Natural killer cell (primary cell): ENCODE measurements at regions not wholly inside any gene's neighbourhood (a gene's known extent, or its start where the extent isn't known, plus 50 kb on each side); places are given as distances from the start of the nearest gene placed in this dataset.

Experiments
- ATAC-seq, 3 donors: fragments of 150-1000 bp in 2 of 3; fragments of 200-7000 bp in 1 of 3; cut with Tn5 transposase; 1 replicate in 1 of 3; 2 replicates in 2 of 3; pipeline ENCODE4 v1.10.0; 2021; ENCODE audit warnings: mild to moderate bottlenecking in 2 of 3, moderate library complexity in 2 of 3
- DNase-seq, 2 donors: peaks; one replicate each; pipeline versions ENCODE4 v3.0.0 to v3.0.0-alpha.2; 2013 to 2021; ENCODE audit warnings: mixed read lengths in 1 of 2
- H3K27ac ChIP-seq: one replicate; pipeline ENCODE4 v1.5.1; 2013; ENCODE audit warnings: mild to moderate bottlenecking, low read length
- H3K27me3 ChIP-seq: one replicate; pipeline ENCODE4 v1.6.1; 2013; ENCODE audit warnings: low read length; ENCODE audit not compliant: control insufficient read depth, insufficient read depth
- H3K36me3 ChIP-seq: one replicate; pipeline ENCODE4 v1.6.1; 2013; ENCODE audit warnings: low read length; ENCODE audit not compliant: control insufficient read depth, insufficient read depth
- H3K4me1 ChIP-seq: one replicate; pipeline ENCODE4 v1.6.1; 2013; ENCODE audit warnings: low read length; ENCODE audit not compliant: control insufficient read depth, insufficient read depth
- H3K4me3 ChIP-seq: one replicate; pipeline ENCODE4 v1.5.1; 2013; ENCODE audit warnings: low read length
- H3K9me3 ChIP-seq: one replicate; pipeline ENCODE4 v1.6.1; 2013; ENCODE audit warnings: low read length; ENCODE audit not compliant: control insufficient read depth, insufficient read depth
- H3K27ac Mint-ChIP-seq, 2 donors: one replicate each; pipeline ENCODE4 v1.8.0; 2022; ENCODE audit warnings: mild to moderate bottlenecking in 2 of 2, mixed read lengths in 2 of 2, moderate library complexity in 1 of 2
- H3K27me3 Mint-ChIP-seq, 2 donors: one replicate each; pipeline ENCODE4 v1.8.0; 2022; ENCODE audit warnings: low read depth in 2 of 2, mixed read lengths in 2 of 2
- H3K36me3 Mint-ChIP-seq: one replicate; pipeline ENCODE4 v1.8.0; 2022; ENCODE audit warnings: mixed read lengths
- H3K4me1 Mint-ChIP-seq, 2 donors: one replicate each; pipeline ENCODE4 v1.8.0; 2022; ENCODE audit warnings: mixed read lengths in 2 of 2
- H3K4me3 Mint-ChIP-seq: one replicate; pipeline ENCODE4 v1.8.0; 2022; ENCODE audit warnings: mild to moderate bottlenecking, moderate library complexity, mixed read lengths
- H3K9me3 Mint-ChIP-seq, 2 donors: one replicate each; pipeline ENCODE4 v1.8.0; 2022; ENCODE audit warnings: mixed read lengths in 2 of 2
- WGBS: methylation state at CpG from one replicate; pipeline ENCODE4 v1.1.7; 2013; ENCODE audit warnings: missing lambda C conversion rate; ENCODE audit not compliant: insufficient coverage; 5-methylcytosine and 5-hydroxymethylcytosine counted together
- intact Hi-C: fragments of 100-400 bp; cut with micrococcal nuclease; formaldehyde crosslinking; loops from one replicate; pipeline ENCODE4 v1.14.2; 2022
- TF ChIP-seq, protein P1 (sequence below): fragments of 200-600 bp; IDR thresholded peaks from one replicate; pipeline ENCODE4 v1.8.0; 2022; ENCODE audit warnings: antibody characterized with exemption

DNA sequence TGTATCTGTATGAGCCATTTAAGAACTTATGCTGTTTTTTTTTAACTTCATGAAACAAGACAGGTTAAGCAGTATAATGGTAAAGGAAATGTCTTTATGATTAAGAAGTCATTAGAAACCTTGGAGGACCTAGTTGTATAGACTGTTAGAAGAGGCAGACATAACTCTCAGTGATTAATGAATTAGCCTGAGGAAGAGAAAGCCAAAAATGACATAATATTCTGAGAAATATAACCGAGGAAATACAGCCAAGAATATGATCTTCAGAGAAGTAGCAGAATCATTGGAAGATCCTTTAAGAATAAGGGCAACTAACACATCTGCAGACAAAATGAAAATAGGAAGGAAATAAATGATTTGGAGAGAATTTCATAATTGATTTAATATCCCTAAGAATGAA, 738.1 kb upstream of the NCAM2 start:
- H3K4me3 ChIP-seq, result no peak overlapping the region
- Mint-ChIP-seq H3K9me3 (no peaks in the 10 kb centered on the region), H3K36me3 (no peaks in the 10 kb centered on the region), H3K4me1 (peaks cover 12 to 15% of the 10 kb centered on the region in 2 donors), H3K27me3 (no peaks in the 10 kb centered on the region), H3K4me3 (no peak overlapping the region), H3K27ac (no peak overlapping the region)
- ATAC-seq, result no peak
- no peaks in the 10 kb centered on the region for H3K9me3 ChIP-seq
- no CpG with 5 or more reads among the region's 1 CpG for WGBS
- intact Hi-C loops, result no loop called here
- TF ChIP-seq, protein P1, sequence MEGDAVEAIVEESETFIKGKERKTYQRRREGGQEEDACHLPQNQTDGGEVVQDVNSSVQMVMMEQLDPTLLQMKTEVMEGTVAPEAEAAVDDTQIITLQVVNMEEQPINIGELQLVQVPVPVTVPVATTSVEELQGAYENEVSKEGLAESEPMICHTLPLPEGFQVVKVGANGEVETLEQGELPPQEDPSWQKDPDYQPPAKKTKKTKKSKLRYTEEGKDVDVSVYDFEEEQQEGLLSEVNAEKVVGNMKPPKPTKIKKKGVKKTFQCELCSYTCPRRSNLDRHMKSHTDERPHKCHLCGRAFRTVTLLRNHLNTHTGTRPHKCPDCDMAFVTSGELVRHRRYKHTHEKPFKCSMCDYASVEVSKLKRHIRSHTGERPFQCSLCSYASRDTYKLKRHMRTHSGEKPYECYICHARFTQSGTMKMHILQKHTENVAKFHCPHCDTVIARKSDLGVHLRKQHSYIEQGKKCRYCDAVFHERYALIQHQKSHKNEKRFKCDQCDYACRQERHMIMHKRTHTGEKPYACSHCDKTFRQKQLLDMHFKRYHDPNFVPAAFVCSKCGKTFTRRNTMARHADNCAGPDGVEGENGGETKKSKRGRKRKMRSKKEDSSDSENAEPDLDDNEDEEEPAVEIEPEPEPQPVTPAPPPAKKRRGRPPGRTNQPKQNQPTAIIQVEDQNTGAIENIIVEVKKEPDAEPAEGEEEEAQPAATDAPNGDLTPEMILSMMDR, result no peak
- no peaks in the 10 kb centered on the region for H3K36me3 ChIP-seq
- DNase-seq, result no peak
- H3K4me1 ChIP-seq, result no peaks in the 10 kb centered on the region
- H3K27me3 ChIP-seq, result no peaks in the 10 kb centered on the region
- H3K27ac ChIP-seq, result no peak overlapping the region

DNA sequence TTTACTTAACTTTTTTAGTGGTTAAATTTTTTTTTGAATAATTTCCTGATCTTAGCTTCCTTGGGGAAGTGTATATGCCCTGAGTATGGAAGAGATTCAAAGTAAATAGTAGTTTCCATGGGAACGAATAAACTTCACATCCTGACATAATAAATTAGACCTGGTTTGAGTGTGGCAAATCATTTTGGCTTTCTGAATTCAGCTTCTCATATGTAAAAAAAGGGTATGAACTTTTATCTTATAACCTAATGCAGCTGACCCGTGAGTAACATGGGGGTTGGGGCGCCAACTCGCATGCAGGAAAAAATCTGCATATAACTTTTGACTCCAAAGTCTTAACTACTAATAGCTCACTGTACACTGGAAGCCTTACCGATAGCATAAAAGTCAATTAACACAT, 736.8 kb upstream of the NCAM2 start:
- Mint-ChIP-seq H3K27me3 (no peaks in the 10 kb centered on the region), H3K4me3 (no peak overlapping the region), H3K27ac (no peak overlapping the region), H3K36me3 (no peaks in the 10 kb centered on the region), H3K4me1 (peaks cover 12 to 15% of the 10 kb centered on the region in 2 donors), H3K9me3 (no peaks in the 10 kb centered on the region)
- intact Hi-C loops, result no loop called here
- Histone ChIP-seq H3K9me3 (no peaks in the 10 kb centered on the region), H3K4me1 (no peaks in the 10 kb centered on the region), H3K36me3 (no peaks in the 10 kb centered on the region), H3K4me3 (no peak overlapping the region), H3K27ac (no peak overlapping the region), H3K27me3 (no peaks in the 10 kb centered on the region)
- no peak for DNase-seq
- TF ChIP-seq, protein P1, result no peak
- 52% methylated on average over 3 of the region's 5 CpGs for WGBS
- no peak for ATAC-seq

DNA sequence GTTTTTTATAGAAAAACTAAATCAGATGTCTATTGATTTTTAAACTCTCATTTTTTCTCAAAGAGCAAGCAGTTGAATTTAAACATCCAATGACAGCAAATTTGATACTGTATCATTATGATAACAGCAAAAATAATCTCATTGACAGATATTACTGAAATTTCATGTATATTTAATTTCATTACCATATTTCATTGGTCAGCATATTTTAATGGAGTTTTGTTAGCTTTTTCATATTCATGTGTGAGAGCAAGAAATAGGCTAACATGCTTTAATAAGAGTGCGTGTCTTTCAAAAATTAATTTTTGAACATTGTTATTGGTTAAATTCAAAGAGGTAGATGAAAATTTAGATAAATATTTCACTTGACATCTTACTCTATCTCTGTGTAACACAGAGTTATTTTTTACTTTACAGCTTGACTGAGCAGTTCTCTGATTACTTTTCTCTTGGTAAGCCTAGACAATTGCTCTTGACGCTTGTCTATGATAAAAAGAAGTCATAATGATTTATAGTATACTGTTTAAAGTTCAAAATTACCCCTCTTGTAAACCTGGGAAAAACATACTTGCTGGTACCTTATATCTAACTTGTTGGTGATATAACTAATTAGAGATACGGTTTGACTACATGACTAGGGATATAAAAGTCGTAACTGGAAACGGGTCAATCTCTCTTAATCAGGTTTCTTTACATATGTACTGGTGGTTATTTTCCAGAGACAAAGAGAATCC, 732.3 kb upstream of the NCAM2 start:
- no peaks in the 10 kb centered on the region for H3K9me3 ChIP-seq
- whole genome bisulfite sequencing, result 100% methylated on average over 3 of the region's 5 CpGs
- Mint-ChIP-seq H3K9me3 (no peaks in the 10 kb centered on the region), H3K4me3 (no peak overlapping the region), H3K27me3 (no peaks in the 10 kb centered on the region), H3K4me1 (no peaks in the 10 kb centered on the region), H3K27ac (no peak overlapping the region), H3K36me3 (no peaks in the 10 kb centered on the region)
- H3K4me1 ChIP-seq, result no peaks in the 10 kb centered on the region
- DNase-seq, result no peak
- no peaks in the 10 kb centered on the region for H3K27me3 ChIP-seq
- intact Hi-C loops, result no loop called here
- no peak overlapping the region for H3K4me3 ChIP-seq
- H3K36me3 ChIP-seq, result no peaks in the 10 kb centered on the region
- no peak for ATAC-seq
- TF ChIP-seq, protein P1, result no peak
- no peak overlapping the region for H3K27ac ChIP-seq

DNA sequence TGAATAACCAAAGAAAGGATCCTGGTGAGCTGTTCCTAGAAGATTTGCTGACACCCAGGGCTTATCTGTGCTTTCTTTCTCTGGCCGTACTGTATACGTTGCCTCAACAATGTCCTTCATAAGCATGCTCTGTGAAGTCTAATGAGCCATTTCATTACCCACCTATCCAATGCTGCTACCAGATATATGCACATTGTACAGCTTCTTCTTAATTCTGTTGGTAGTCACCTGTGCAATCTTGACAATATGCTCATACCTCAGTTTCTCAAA, 731.8 kb upstream of the NCAM2 start:
- Histone ChIP-seq H3K4me3 (no peak overlapping the region), H3K9me3 (no peaks in the 10 kb centered on the region), H3K27me3 (no peaks in the 10 kb centered on the region), H3K36me3 (no peaks in the 10 kb centered on the region), H3K4me1 (no peaks in the 10 kb centered on the region), H3K27ac (no peak overlapping the region)
- H3K27ac Mint-ChIP-seq, result no peak overlapping the region
- WGBS, result 86% methylated on average over 2 of the region's 2 CpGs
- TF ChIP-seq, protein P1, result no peak
- H3K27me3 Mint-ChIP-seq, result no peaks in the 10 kb centered on the region
- ATAC-seq (no peak), DNase-seq (no peak)
- H3K9me3 Mint-ChIP-seq, result no peaks in the 10 kb centered on the region
- H3K4me1 Mint-ChIP-seq, result no peaks in the 10 kb centered on the region
- H3K36me3 Mint-ChIP-seq, result no peaks in the 10 kb centered on the region
- H3K4me3 Mint-ChIP-seq, result no peak overlapping the region
- intact Hi-C loops, result no loop called here
